ENCODE measurements at regions not wholly inside any gene's neighbourhood (a gene's known extent, or its start where the extent isn't known, plus 50 kb on each side); places are given as distances from the start of the nearest gene placed in this dataset.

DNA sequence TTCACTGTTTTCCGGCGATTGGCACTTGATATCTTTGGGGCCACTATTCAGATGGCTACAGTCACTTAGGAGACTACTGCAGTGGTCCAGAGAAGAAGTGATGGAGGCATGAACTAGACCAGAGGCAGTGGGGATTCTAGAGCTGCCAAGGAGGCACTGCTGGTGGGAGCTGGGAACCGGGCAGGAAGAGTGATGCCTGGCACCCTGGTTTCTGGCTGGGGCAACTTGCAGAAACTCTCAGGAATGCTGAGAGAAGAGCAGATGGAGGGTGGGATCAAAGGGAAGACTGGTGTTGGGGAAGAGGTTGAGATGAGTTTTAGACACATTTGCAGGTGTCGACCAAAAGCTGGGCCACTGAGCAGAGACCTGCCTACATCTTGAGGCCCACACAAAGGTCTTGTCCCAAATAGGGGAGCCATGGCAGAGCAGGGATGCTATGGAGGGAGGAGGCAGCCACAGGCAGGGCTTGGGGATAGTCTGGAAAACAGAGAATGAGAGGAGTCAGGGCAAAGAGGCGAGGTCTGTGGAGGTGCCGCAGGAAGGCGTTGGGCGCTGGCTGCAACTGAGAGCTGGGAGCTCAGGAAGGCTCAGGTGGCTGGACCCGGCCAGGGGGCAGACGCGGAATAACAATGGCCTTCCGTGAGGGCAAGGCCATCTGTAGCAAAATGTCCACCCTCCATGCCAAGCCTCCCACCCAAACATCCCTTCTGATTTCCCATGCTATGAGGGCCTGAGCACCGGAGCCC lies 118.9 kb downstream of the TOMM20 start:
- TF ChIP-seq, protein P1, sequence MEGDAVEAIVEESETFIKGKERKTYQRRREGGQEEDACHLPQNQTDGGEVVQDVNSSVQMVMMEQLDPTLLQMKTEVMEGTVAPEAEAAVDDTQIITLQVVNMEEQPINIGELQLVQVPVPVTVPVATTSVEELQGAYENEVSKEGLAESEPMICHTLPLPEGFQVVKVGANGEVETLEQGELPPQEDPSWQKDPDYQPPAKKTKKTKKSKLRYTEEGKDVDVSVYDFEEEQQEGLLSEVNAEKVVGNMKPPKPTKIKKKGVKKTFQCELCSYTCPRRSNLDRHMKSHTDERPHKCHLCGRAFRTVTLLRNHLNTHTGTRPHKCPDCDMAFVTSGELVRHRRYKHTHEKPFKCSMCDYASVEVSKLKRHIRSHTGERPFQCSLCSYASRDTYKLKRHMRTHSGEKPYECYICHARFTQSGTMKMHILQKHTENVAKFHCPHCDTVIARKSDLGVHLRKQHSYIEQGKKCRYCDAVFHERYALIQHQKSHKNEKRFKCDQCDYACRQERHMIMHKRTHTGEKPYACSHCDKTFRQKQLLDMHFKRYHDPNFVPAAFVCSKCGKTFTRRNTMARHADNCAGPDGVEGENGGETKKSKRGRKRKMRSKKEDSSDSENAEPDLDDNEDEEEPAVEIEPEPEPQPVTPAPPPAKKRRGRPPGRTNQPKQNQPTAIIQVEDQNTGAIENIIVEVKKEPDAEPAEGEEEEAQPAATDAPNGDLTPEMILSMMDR (conservative IDR thresholded peaks at IDR 0.05; ENCODE audit: low read depth, low read length), result no peak
- TF ChIP-seq EZH2 (IDR thresholded peaks at IDR 0.05; ENCODE audit: borderline replicate concordance, low read depth, low read length, poor library complexity, severe bottlenecking), result no peak
